SH-SY5Y (cell line): ENCODE measurements at regions not wholly inside any gene's neighbourhood (a gene's known extent, or its start where the extent isn't known, plus 50 kb on each side); places are given as distances from the start of the nearest gene placed in this dataset.

Source experiments
- GATA2 ChIP-seq: IDR thresholded peaks from 2 replicates; pipeline ENCODE4 v1.6.1; 2011; ENCODE audit warnings: mild to moderate bottlenecking, low read depth, low read length
- GATA3 ChIP-seq: IDR thresholded peaks from 2 replicates; pipeline ENCODE4 v1.6.1; 2011; ENCODE audit warnings: low read depth, mild to moderate bottlenecking, low read length, moderate library complexity

GRCh38 chr14:71733210-71733883 lies 198.9 kb upstream of the RGS6 start:
- TF ChIP-seq GATA3 (no peak), GATA2 (no peak)
